Colonic mucosa (tissue), 4 donors: ENCODE measurements at regions not wholly inside any gene's neighbourhood (a gene's known extent, or its start where the extent isn't known, plus 50 kb on each side); places are given as distances from the start of the nearest gene placed in this dataset.
"Not testable (repeated sequence)": the region's sequence is repeated elsewhere in the genome, so short reads cannot be mapped to it uniquely, and the experiment has no call there.

Experiments used
- DNase-seq: peaks from one replicate; pipeline ENCODE4 v3.0.0-alpha.2; 2020
- H3K27ac ChIP-seq: fragments of 200-600 bp; one replicate; pipeline ENCODE4 v1.8.0; 2021
- H3K27me3 ChIP-seq: fragments of 200-600 bp; one replicate; pipeline ENCODE4 v1.8.0; 2021
- H3K36me3 ChIP-seq: fragments of 200-600 bp; one replicate; pipeline ENCODE4 v1.8.0; 2021
- H3K4me1 ChIP-seq: fragments of 200-600 bp; one replicate; pipeline ENCODE4 v1.8.0; 2021; ENCODE audit warnings: mild to moderate bottlenecking
- H3K4me3 ChIP-seq: fragments of 200-600 bp; one replicate; pipeline ENCODE4 v1.8.0; 2021
- H3K9ac ChIP-seq, 2 donors: one replicate each; pipeline ENCODE4 v1.7.0; 2013; ENCODE audit warnings: control low read depth in 2 of 2, low read depth in 2 of 2, low read length in 2 of 2
- H3K9me3 ChIP-seq: fragments of 200-600 bp; one replicate; pipeline ENCODE4 v1.8.0; 2021
- intact Hi-C: fragments of 100-400 bp; cut with DNase I; formaldehyde crosslinking; loops from one replicate; pipeline ENCODE4 v1.14.1; 2022
- TF ChIP-seq, protein P1 (sequence below): fragments of 200-600 bp; IDR thresholded peaks from one replicate; pipeline ENCODE4 v1.8.0; 2022; ENCODE audit warnings: antibody characterized with exemption, mild to moderate bottlenecking
- donor health status: healthy.
- donor health status: DM: no; HTN: no; CAD: no.
- donor health status: DM: no; HTN: no; CAD: no.

DNA sequence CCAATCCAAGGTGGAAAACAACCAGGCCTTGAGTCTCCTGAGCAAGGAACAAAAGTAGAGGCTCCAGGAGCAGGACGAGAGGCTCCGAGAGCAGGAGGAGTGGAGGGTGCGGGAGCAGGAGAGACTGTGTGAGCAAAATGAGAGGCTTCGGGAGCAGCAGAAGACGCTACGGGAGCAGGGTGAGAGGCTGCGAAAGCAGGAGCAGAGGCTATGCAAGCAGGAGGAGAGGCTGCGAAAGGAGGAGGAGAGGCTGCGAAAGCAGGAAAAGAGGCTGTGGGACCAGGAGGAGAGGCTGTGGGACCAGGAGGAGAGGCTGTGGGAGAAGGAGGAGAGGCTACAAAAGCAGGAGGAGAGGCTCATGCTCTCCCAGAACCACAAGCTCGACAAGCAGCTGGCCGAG is 60.3 kb upstream of the UBE2Q2 start:
- H3K9me3 ChIP-seq: no peaks in the 10 kb centered on the region
- DNase-seq: no peak
- no peaks in the 10 kb centered on the region for H3K36me3 ChIP-seq
- no peak overlapping the region for H3K27ac ChIP-seq
- intact Hi-C loops: no loop called here
- H3K9ac ChIP-seq: no peak overlapping the region
- TF ChIP-seq, protein P1, sequence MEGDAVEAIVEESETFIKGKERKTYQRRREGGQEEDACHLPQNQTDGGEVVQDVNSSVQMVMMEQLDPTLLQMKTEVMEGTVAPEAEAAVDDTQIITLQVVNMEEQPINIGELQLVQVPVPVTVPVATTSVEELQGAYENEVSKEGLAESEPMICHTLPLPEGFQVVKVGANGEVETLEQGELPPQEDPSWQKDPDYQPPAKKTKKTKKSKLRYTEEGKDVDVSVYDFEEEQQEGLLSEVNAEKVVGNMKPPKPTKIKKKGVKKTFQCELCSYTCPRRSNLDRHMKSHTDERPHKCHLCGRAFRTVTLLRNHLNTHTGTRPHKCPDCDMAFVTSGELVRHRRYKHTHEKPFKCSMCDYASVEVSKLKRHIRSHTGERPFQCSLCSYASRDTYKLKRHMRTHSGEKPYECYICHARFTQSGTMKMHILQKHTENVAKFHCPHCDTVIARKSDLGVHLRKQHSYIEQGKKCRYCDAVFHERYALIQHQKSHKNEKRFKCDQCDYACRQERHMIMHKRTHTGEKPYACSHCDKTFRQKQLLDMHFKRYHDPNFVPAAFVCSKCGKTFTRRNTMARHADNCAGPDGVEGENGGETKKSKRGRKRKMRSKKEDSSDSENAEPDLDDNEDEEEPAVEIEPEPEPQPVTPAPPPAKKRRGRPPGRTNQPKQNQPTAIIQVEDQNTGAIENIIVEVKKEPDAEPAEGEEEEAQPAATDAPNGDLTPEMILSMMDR: no peak
- no peak overlapping the region for H3K4me3 ChIP-seq
- H3K27me3 ChIP-seq: no peaks in the 10 kb centered on the region
- no peaks in the 10 kb centered on the region for H3K4me1 ChIP-seq

DNA sequence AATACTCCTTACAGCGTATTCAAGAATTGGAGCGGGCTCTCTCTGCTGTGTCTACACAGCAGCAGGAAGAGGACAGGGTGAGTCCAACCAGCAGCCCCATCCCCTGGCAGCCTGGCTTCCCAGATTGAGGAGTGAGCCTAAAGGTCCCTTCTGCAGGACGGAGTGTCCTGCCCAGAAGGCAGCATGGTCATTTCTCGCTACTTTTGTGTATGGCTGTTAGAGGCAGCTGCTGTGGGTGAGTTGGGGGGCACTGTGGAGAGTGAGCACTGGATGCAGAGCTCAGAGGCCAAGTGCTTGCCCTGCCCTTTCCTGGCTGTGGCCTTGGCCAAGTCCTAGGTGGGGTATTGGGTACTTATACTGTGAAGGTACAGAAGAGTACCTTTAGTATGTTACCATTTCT is 62.3 kb upstream of the UBE2Q2 start:
- H3K27ac ChIP-seq, H3K9me3 ChIP-seq, H3K36me3 ChIP-seq, H3K4me1 ChIP-seq, DNase-seq, H3K9ac ChIP-seq, intact Hi-C loops, H3K4me3 ChIP-seq, H3K27me3 ChIP-seq: not testable (repeated sequence)

DNA sequence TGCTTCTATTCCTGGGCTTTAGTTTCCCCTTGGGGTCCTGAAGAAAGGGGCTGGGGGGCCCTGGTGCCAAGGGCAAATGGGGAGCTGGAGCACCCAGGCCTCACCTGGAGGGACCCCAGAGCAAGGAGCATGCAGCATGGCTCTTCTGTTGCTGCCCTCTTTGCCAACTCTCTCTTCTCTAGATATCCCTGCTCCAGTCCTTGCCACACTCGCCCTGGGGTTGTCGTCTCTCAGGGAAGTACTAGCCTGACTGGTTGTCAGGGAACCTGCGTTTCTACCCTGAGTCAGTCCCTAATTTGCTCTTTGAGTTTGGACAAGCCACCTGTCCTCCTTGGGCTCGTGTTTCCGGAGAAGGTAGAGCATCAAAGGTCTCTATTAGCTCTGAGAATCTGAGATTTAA is 63.7 kb upstream of the UBE2Q2 start:
- Histone ChIP-seq H3K9me3 (no peaks in the 10 kb centered on the region), H3K27ac (no peak overlapping the region), H3K36me3 (no peaks in the 10 kb centered on the region), H3K4me3 (no peak overlapping the region), H3K4me1 (no peaks in the 10 kb centered on the region), H3K27me3 (no peaks in the 10 kb centered on the region), H3K9ac (no peak overlapping the region)
- DNase-seq: no peak
- intact Hi-C loops: no loop called here
- TF ChIP-seq, protein P1: no peak

DNA sequence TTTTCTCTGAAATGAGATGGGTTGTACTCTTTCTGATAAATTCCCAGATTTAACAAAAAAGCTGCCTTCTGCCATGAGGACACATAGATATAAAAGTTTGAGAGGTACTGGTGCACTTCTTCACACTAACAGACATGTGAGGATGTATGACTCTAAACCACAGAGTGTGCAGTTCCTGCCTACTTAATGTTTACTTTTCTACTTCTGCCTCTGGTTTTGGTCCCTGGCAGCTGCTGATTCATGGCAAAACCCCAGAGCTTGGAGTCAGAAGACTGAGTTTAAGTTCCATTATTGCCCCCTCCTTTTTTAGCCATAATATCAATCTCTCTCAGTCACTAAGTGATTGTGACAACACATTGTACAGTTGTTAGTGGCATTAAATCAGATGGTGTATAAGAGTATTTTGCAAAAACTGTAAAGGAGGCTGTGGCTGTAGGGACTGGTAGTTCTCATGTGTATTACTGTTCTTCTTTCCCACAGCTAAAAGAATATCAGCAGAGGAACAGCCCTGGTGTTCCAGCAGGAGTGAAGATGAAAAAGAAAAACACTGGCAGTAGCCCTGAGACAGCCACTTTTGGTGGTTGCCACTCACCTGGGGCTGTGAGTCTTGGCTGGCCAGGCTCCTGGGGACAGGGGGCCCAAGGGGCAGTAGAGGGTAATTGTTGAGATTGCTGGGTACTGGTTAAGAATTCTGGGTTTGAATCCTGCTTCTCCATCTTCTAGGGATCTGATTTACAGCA is 64.4 kb upstream of the CSPG4 start:
- not testable (repeated sequence) for H3K27ac ChIP-seq

DNA sequence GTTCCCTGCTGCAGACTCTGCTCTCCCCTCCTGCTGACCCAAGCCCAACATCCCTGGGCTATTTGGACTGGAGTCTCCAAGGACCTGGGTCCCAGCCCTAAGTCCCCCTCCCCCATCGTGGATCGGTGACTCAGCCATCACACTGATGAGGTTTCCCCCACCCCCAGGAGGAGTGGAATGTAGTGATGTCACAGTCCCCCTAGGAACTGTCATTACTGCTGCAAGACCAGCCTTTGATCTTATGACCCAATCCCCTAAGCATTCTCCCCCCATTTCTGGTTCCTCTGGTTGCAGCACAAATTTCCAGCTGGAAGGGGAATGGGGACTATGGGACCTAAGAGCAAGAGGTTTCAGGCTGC is 63.4 kb upstream of the CSPG4 start:
- Histone ChIP-seq H3K36me3 (no peaks in the 10 kb centered on the region), H3K9ac (no peak overlapping the region), H3K27ac (no peak overlapping the region), H3K4me3 (no peak overlapping the region), H3K27me3 (no peaks in the 10 kb centered on the region), H3K4me1 (no peaks in the 10 kb centered on the region), H3K9me3 (no peaks in the 10 kb centered on the region)
- TF ChIP-seq, protein P1: no peak
- no peak for DNase-seq
- intact Hi-C loops: no loop called here

More for the DNA sequence above, 64.4 kb upstream of the CSPG4 start:
- H3K27me3 ChIP-seq, H3K4me1 ChIP-seq, H3K4me3 ChIP-seq, DNase-seq, H3K36me3 ChIP-seq, H3K9me3 ChIP-seq, intact Hi-C loops, H3K9ac ChIP-seq: not testable (repeated sequence)

DNA sequence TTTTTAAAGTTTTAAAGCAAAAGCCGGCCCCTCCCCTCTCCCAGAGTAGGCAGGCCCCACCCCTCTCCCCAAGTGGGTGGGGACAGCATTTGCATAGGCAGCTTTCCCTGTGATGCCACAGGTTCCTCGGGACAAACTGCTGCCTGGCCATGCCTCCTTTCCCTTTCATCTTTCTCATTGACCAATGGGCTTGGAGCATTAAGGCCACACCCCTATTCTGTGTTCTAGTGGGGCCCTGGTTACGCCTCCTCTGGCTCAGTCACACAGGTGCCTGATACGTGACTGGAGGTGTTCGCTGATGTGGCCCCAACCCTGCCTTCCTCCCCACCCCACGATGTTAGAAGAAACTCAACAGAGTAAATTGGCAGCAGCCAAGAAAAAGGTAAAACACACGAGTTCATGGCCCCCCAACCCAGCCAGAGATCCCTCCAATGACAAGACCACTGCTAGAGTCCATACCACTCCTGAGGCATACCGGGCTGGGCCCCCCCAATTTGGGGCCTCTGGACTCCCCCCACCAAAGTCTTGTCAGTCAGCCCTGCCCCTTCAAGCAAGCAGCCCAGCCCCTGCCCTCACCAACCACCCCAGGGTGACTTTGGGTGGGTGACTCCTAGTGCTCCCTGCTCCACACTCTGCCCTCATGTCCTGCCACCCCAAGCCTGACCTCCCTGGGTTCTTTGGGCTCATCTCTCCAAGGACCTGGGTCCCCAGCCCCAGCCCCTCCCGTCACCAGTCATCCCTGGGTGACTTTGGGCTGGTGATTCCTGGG is 62.8 kb upstream of the CSPG4 start:
- Histone ChIP-seq H3K9ac (no peak overlapping the region), H3K9me3 (no peaks in the 10 kb centered on the region), H3K27me3 (no peaks in the 10 kb centered on the region), H3K36me3 (no peaks in the 10 kb centered on the region), H3K4me3 (no peak overlapping the region), H3K4me1 (no peaks in the 10 kb centered on the region), H3K27ac (no peak overlapping the region)
- no peak for DNase-seq
- intact Hi-C loops: no loop called here
- TF ChIP-seq, protein P1: no peak

DNA sequence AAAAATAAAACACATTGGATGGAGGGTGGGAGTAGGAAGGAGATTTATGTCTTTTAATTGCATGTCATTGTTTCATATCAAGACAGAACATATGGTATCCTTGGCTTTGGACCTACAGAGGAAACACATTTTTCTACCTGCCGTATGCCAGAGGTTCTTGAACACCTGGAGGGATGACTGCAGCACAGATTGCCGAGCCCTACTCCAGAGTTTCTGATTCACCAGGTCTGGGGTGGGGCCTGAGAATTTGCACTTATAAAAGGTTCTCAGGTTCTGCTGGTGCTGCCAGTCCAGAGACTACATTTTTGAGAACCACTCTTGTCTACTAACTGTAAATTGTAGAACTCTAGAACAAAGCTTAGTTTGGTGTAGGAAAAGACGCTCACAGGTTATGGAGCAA is 61.3 kb upstream of the CSPG4 start:
- H3K4me1 ChIP-seq, H3K4me3 ChIP-seq, H3K9me3 ChIP-seq, H3K36me3 ChIP-seq, DNase-seq, intact Hi-C loops, H3K27ac ChIP-seq, H3K9ac ChIP-seq, H3K27me3 ChIP-seq: not testable (repeated sequence)

DNA sequence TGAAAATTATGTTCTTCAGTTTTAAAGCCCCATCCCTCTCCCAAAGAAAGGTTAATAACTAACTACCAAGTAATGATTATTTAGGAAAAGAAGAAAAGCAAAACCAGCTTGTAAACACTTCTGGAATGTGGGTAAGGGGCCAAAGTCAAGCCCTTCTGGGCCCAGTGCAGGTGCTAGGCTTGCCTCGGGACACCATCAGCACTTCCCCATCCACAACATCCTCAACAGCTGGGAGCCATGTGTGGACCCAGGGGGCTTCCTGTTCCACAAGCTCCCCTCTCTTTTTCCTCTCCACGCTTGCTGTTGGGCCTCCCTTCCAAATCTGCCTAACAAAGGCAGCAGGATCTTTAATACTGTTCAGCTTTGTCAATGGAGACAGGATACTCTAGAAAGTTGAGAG is 58.4 kb upstream of the CSPG4 start:
- H3K36me3 ChIP-seq, H3K4me3 ChIP-seq, H3K27me3 ChIP-seq, H3K27ac ChIP-seq, H3K4me1 ChIP-seq, H3K9ac ChIP-seq, H3K9me3 ChIP-seq, intact Hi-C loops, DNase-seq: not testable (repeated sequence)
